IMR-90 (cell line): ENCODE measurements at regions not wholly inside any gene's neighbourhood (a gene's known extent, or its start where the extent isn't known, plus 50 kb on each side); places are given as distances from the start of the nearest gene placed in this dataset.

Experiments
- ATAC-seq: fragments of 200-7000 bp; cut with Tn5 transposase; 2 replicates; pipeline ENCODE4 v1.9.1; 2020; ENCODE audit warnings: low read depth, mild to moderate bottlenecking, moderate library complexity
- BruUV-seq: library from RNA; stranded (reverse); fragments of 400-500 nt; replicated peaks from 2 replicates; lab custom pipeline; 2021; lab: Mats Ljungman, UMichigan
- CTCF ChIA-PET: fragments of 300-600 bp; formaldehyde crosslinking; extraction: SDS; loops from one replicate; lab custom pipeline; 2021; ENCODE audit warnings: antibody characterized with exemption; lab: Yijun Ruan, JAX
- POLR2A ChIA-PET: fragments of 300-600 bp; sonication (Branson Sonifier 250); formaldehyde crosslinking; loops from one replicate; lab custom pipeline; 2022; ENCODE audit warnings: antibody characterized with exemption; ENCODE audit not compliant: unreplicated experiment; lab: Charles Lee
- DNase-seq: peaks from one replicate; pipeline ENCODE4 v3.0.0; 2013
- H2AFZ ChIP-seq: replicated peaks from 2 replicates; pipeline ENCODE3; 2013; ENCODE audit warnings: low read length, mild to moderate bottlenecking; ENCODE audit not compliant: poor library complexity
- H2AK5ac ChIP-seq: 2 replicates; pipeline ENCODE4 v1.6.1; 2013; ENCODE audit warnings: low read depth, low read length, inconsistent platforms
- H2AK9ac ChIP-seq: replicated peaks from 2 replicates; pipeline ENCODE3; 2013; ENCODE audit warnings: mild to moderate bottlenecking, low read depth, low read length, moderate library complexity; ENCODE audit not compliant: poor library complexity
- H2BK120ac ChIP-seq: 2 replicates; pipeline ENCODE4 v1.6.1; 2013; ENCODE audit warnings: low read depth, low read length, inconsistent platforms
- H2BK15ac ChIP-seq: 3 replicates; pipeline ENCODE4 v1.6.1; 2013; ENCODE audit warnings: low read depth, low read length, inconsistent platforms
- H2BK20ac ChIP-seq: 2 replicates; pipeline ENCODE4 v1.6.1; 2013; ENCODE audit warnings: low read depth, mild to moderate bottlenecking, inconsistent platforms, low read length, moderate library complexity
- H2BK5ac ChIP-seq: 2 replicates; pipeline ENCODE4 v1.6.1; 2013; ENCODE audit warnings: mild to moderate bottlenecking, low read depth, low read length, inconsistent platforms; ENCODE audit not compliant: poor library complexity, severe bottlenecking
- H3K14ac ChIP-seq: replicated peaks from 2 replicates; pipeline ENCODE4 v1.6.1; 2013; ENCODE audit warnings: low read depth, low read length, inconsistent platforms
- H3K18ac ChIP-seq: 2 replicates; pipeline ENCODE4 v1.6.1; 2013; ENCODE audit warnings: low read depth, low read length, control low read depth
- H3K23ac ChIP-seq: 2 replicates; pipeline ENCODE4 v1.6.1; 2013; ENCODE audit warnings: low read depth, low read length, inconsistent platforms
- H3K27ac ChIP-seq: 2 replicates; pipeline ENCODE4 v1.5.1; 2013; ENCODE audit warnings: mild to moderate bottlenecking, control low read depth, low read length; ENCODE audit not compliant: insufficient read depth
- H3K27me3 ChIP-seq: 2 replicates; pipeline ENCODE4 v1.6.1; 2013; ENCODE audit warnings: low read length; ENCODE audit not compliant: control insufficient read depth, insufficient read depth
- H3K36me3 ChIP-seq: 2 replicates; pipeline ENCODE4 v1.6.1; 2013; ENCODE audit warnings: low read length, mixed read lengths; ENCODE audit not compliant: control insufficient read depth, insufficient read depth
- H3K4ac ChIP-seq: 2 replicates; pipeline ENCODE4 v1.6.1; 2013; ENCODE audit warnings: low read depth, low read length, inconsistent platforms
- H3K4me1 ChIP-seq: 2 replicates; pipeline ENCODE4 v1.6.1; 2013; ENCODE audit warnings: low read length, mixed read lengths; ENCODE audit not compliant: control insufficient read depth, insufficient read depth
- H3K4me2 ChIP-seq: 2 replicates; pipeline ENCODE4 v1.6.1; 2013; ENCODE audit warnings: low read depth, mild to moderate bottlenecking, control low read depth, low read length, moderate library complexity
- H3K4me3 ChIP-seq: 2 replicates; pipeline ENCODE4 v1.5.1; 2013; ENCODE audit warnings: low read depth, mild to moderate bottlenecking, control low read depth, low read length, moderate library complexity; ENCODE audit not compliant: insufficient read depth
- H3K56ac ChIP-seq: 2 replicates; pipeline ENCODE4 v1.6.1; 2013; ENCODE audit warnings: low read length, inconsistent platforms; ENCODE audit not compliant: insufficient read depth; ENCODE audit errors: extremely low read depth
- H3K79me1 ChIP-seq, 2 experiments: 2 replicates each; pipeline ENCODE4 v1.6.1; 2013; ENCODE audit warnings: low read length in 2 of 2, inconsistent platforms in 1 of 2, low read depth in 1 of 2
- H3K9ac ChIP-seq: 2 replicates; pipeline ENCODE4 v1.6.1; 2013; ENCODE audit warnings: low read depth, low read length, control low read depth
- H3K9me1 ChIP-seq: 2 replicates; pipeline ENCODE4 v1.6.1; 2013; ENCODE audit warnings: low read length, inconsistent platforms; ENCODE audit not compliant: insufficient read depth
- H3K9me3 ChIP-seq: 2 replicates; pipeline ENCODE4 v1.6.1; 2013; ENCODE audit warnings: low read length; ENCODE audit not compliant: control insufficient read depth, insufficient read depth
- H4K20me1 ChIP-seq: 2 replicates; pipeline ENCODE4 v1.6.1; 2013; ENCODE audit warnings: low read length, inconsistent platforms; ENCODE audit not compliant: insufficient read depth
- H4K5ac ChIP-seq: 2 replicates; pipeline ENCODE4 v1.6.1; 2013; ENCODE audit warnings: mild to moderate bottlenecking, low read depth, low read length, control low read depth
- H4K8ac ChIP-seq, 2 experiments: 2 replicates each; pipeline ENCODE4 v1.6.1; 2013; ENCODE audit warnings: low read depth in 2 of 2, low read length in 2 of 2, control low read depth in 1 of 2, inconsistent platforms in 1 of 2
- H4K91ac ChIP-seq: 2 replicates; pipeline ENCODE4 v1.6.1; 2013; ENCODE audit warnings: low read depth, low read length, inconsistent platforms; ENCODE audit not compliant: insufficient read depth
- CEBPB ChIP-seq: IDR thresholded peaks from 2 replicates; pipeline ENCODE4 v1.6.1; 2012; ENCODE audit warnings: low read depth, low read length, improper control_type of control experiment
- CHD1 ChIP-seq: IDR thresholded peaks from 2 replicates; pipeline ENCODE4 v1.6.1; 2012; ENCODE audit warnings: low read depth, low read length, improper control_type of control experiment
- CTCF ChIP-seq: conservative IDR thresholded peaks from 2 replicates; pipeline ENCODE4 v1.5.1; 2012; ENCODE audit warnings: mild to moderate bottlenecking, low read depth, low read length, improper control_type of control experiment
- ELK1 ChIP-seq: fragments of 150-350 bp; IDR thresholded peaks from 2 replicates; pipeline ENCODE4 v1.6.1; 2016; ENCODE audit warnings: low read depth, mild to moderate bottlenecking, low read length, moderate library complexity, borderline replicate concordance
- FOS ChIP-seq: fragments of 150-350 bp; IDR thresholded peaks from 2 replicates; pipeline ENCODE4 v1.6.1; 2016; ENCODE audit warnings: low read depth, low read length
- MAZ ChIP-seq: IDR thresholded peaks from 2 replicates; pipeline ENCODE4 v1.6.1; 2012; ENCODE audit warnings: low read depth, mild to moderate bottlenecking, low read length, improper control_type of control experiment, moderate library complexity, borderline replicate concordance
- MXI1 ChIP-seq: IDR thresholded peaks from 2 replicates; pipeline ENCODE4 v1.6.1; 2012; ENCODE audit warnings: low read depth, mild to moderate bottlenecking, low read length, moderate library complexity, borderline replicate concordance
- NFE2L2 ChIP-seq: fragments of 150-350 bp; IDR thresholded peaks from 2 replicates; pipeline ENCODE4 v1.6.1; 2016; ENCODE audit warnings: low read depth, mild to moderate bottlenecking, low read length
- POLR2A ChIP-seq: IDR thresholded peaks from 2 replicates; pipeline ENCODE4 v1.6.1; 2012; ENCODE audit warnings: mild to moderate bottlenecking, low read depth, low read length
- RCOR1 ChIP-seq: IDR thresholded peaks from 2 replicates; pipeline ENCODE4 v1.6.1; 2012; ENCODE audit warnings: mild to moderate bottlenecking, low read length, improper control_type of control experiment; ENCODE audit not compliant: insufficient replicate concordance
- RFX5 ChIP-seq: IDR thresholded peaks from 2 replicates; pipeline ENCODE4 v1.8.0; 2012; ENCODE audit warnings: low read depth, mild to moderate bottlenecking, low read length, moderate library complexity
- SMC3 ChIP-seq: fragments of 150-350 bp; IDR thresholded peaks from 2 replicates; pipeline ENCODE4 v1.6.1; 2016; ENCODE audit warnings: low read depth, mild to moderate bottlenecking, antibody characterized with exemption, low read length, moderate library complexity
- USF2 ChIP-seq: fragments of 150-350 bp; IDR thresholded peaks from 2 replicates; pipeline ENCODE4 v1.6.1; 2017; ENCODE audit warnings: mild to moderate bottlenecking, antibody characterized with exemption, low read length, low read depth
- WGBS, 2 experiments: methylation state at CpG; one replicate each; pipeline versions ENCODE4 v1.1.5 to v1.1.7; 2013; ENCODE audit warnings: missing lambda C conversion rate in 2 of 2; ENCODE audit not compliant: insufficient read length in 1 of 2; ENCODE audit errors: extremely low coverage in 2 of 2; 5-methylcytosine and 5-hydroxymethylcytosine counted together
- dilution Hi-C: fragments of 300-500 bp; cut with HindIII; formaldehyde crosslinking; loops from one replicate; pipeline ENCODE4 v1.14.3; 2018; ENCODE audit warnings: low sequenced_read_pairs; ENCODE audit not compliant: unreplicated experiment
- in situ Hi-C: fragments of 300-500 bp; cut with MboI; formaldehyde crosslinking; loops from 3 replicates; pipeline ENCODE4 v1.14.3; 2019; ENCODE audit warnings: low sequenced_read_pairs, inconsistent platforms, mixed read lengths
- intact Hi-C: fragments of 100-400 bp; cut with micrococcal nuclease; formaldehyde crosslinking; loops from 2 replicates; pipeline ENCODE4 v1.10.0; 2022

- POLR2A ChIA-PET, result no interaction called here
- H3K4me2 ChIP-seq, result no peak overlapping the region
- no peaks in the 10 kb centered on the region for H4K20me1 ChIP-seq
- dilution Hi-C loops (no loop called here), in situ Hi-C loops (no loop called here), intact Hi-C loops (no loop called here)
- H2BK20ac ChIP-seq, result no peak overlapping the region
- H2AFZ ChIP-seq, result no peak overlapping the region
- no TSS peak for BruUV-seq
- H4K91ac ChIP-seq, result no peak overlapping the region
- no peak overlapping the region for H3K23ac ChIP-seq
- H3K14ac ChIP-seq, result no peak overlapping the region
- H3K9me3 ChIP-seq, result peaks cover 18% of the 10 kb centered on the region
- no peak overlapping the region for H3K56ac ChIP-seq
- no peak overlapping the region for H3K4ac ChIP-seq
- no peak overlapping the region for H3K4me3 ChIP-seq
- no peak for ATAC-seq
- no peak overlapping the region for H2AK9ac ChIP-seq
- no peak for DNase-seq
- no peaks in the 10 kb centered on the region for H3K27me3 ChIP-seq
- no peaks in the 10 kb centered on the region for H3K9me1 ChIP-seq
- no peak overlapping the region for H3K9ac ChIP-seq
- no peak overlapping the region for H3K18ac ChIP-seq
- no peak overlapping the region for H4K8ac ChIP-seq
- H2AK5ac ChIP-seq, result no peak overlapping the region
- H2BK15ac ChIP-seq, result no peak overlapping the region
- no peak overlapping the region for H2BK120ac ChIP-seq
- H3K27ac ChIP-seq, result no peak overlapping the region
- H3K4me1 ChIP-seq, result no peaks in the 10 kb centered on the region
- CTCF ChIA-PET, result no interaction called here
- no peaks in the 10 kb centered on the region for H3K79me1 ChIP-seq
- WGBS, 2 experiments, result 84% methylated on average over 3 of the region's 19 CpGs; no CpG with 5 or more reads in 1 of the 2 experiments
- H3K36me3 ChIP-seq, result no peaks in the 10 kb centered on the region
- H4K5ac ChIP-seq, result no peak overlapping the region
- TF ChIP-seq RCOR1, result no peak
- no peak for TF ChIP-seq CHD1
- TF ChIP-seq FOS, result no peak
- no peak for TF ChIP-seq NFE2L2
- TF ChIP-seq SMC3, result no peak
- no peak for TF ChIP-seq RFX5
- TF ChIP-seq USF2, result no peak
- no peak for TF ChIP-seq ELK1
- no peak for TF ChIP-seq POLR2A
- no peak for TF ChIP-seq CTCF
- no peak for TF ChIP-seq MAZ
- TF ChIP-seq MXI1, result no peak
- no peak for TF ChIP-seq CEBPB
- no peak overlapping the region for H2BK5ac ChIP-seq
Measured at GRCh38 chr2:239676716-239677452, 276.1 kb upstream of the HDAC4 start.
